ENCODE measurements at regions not wholly inside any gene's neighbourhood (a gene's known extent, or its start where the extent isn't known, plus 50 kb on each side); places are given as distances from the start of the nearest gene placed in this dataset.

- no peak for TF ChIP-seq EP300 (IDR thresholded peaks at IDR 0.05)
- no peak for TF ChIP-seq POLR2A (IDR thresholded peaks at IDR 0.05)
These were observed 284.2 kb downstream of the ADAMTS20 start for GRCh38 chr12:43267818-43268217.
